ENCODE measurements at regions not wholly inside any gene's neighbourhood (a gene's known extent, or its start where the extent isn't known, plus 50 kb on each side); places are given as distances from the start of the nearest gene placed in this dataset.

- in situ Hi-C loops (cut with HindIII; ENCODE audit: low sequenced_read_pairs) = no loop called here
Observed at GRCh38 chr2:56693501-56693900, 509.7 kb downstream of the CCDC85A start.

- in situ Hi-C loops (cut with HindIII; ENCODE audit: low sequenced_read_pairs) = no loop called here
Observed at GRCh38 chr2:56703001-56703400, 519.2 kb downstream of the CCDC85A start.

GRCh38 chr2:56705713-56706112 is 521.9 kb downstream of the CCDC85A start:
- in situ Hi-C loops (cut with HindIII; ENCODE audit: low sequenced_read_pairs) = no loop called here

GRCh38 chr2:56707218-56707617 is 523.4 kb downstream of the CCDC85A start:
- in situ Hi-C loops (cut with HindIII; ENCODE audit: low sequenced_read_pairs) = no loop called here

GRCh38 chr2:56707650-56708049 is 523.9 kb downstream of the CCDC85A start:
- in situ Hi-C loops (cut with HindIII; ENCODE audit: low sequenced_read_pairs) = no loop called here

GRCh38 chr2:56709181-56709580 is 525.4 kb downstream of the CCDC85A start:
- in situ Hi-C loops (cut with HindIII; ENCODE audit: low sequenced_read_pairs) = no loop called here

- in situ Hi-C loops (cut with HindIII; ENCODE audit: low sequenced_read_pairs) = no loop called here
Observed at GRCh38 chr2:56713161-56713676, 529.4 kb downstream of the CCDC85A start.

- in situ Hi-C loops (cut with HindIII; ENCODE audit: low sequenced_read_pairs) = no loop called here
Observed at GRCh38 chr2:56713978-56714377, 530.2 kb downstream of the CCDC85A start.

GRCh38 chr2:56714400-56714799 is 530.6 kb downstream of the CCDC85A start:
- in situ Hi-C loops (cut with HindIII; ENCODE audit: low sequenced_read_pairs) = no loop called here

GRCh38 chr2:56715683-56716082 is 531.9 kb downstream of the CCDC85A start:
- in situ Hi-C loops (cut with HindIII; ENCODE audit: low sequenced_read_pairs) = no loop called here

- in situ Hi-C loops (cut with HindIII; ENCODE audit: low sequenced_read_pairs) = no loop called here
Observed at GRCh38 chr2:56718413-56718812, 534.6 kb downstream of the CCDC85A start.

GRCh38 chr2:56729212-56729611 is 545.4 kb downstream of the CCDC85A start:
- in situ Hi-C loops (cut with HindIII; ENCODE audit: low sequenced_read_pairs) = no loop called here

- in situ Hi-C loops (cut with HindIII; ENCODE audit: low sequenced_read_pairs) = no loop called here
Observed at GRCh38 chr2:56732946-56733345, 549.2 kb downstream of the CCDC85A start.

- in situ Hi-C loops (cut with HindIII; ENCODE audit: low sequenced_read_pairs) = no loop called here
Observed at GRCh38 chr2:56739413-56739812, 555.6 kb downstream of the CCDC85A start.

- in situ Hi-C loops (cut with HindIII; ENCODE audit: low sequenced_read_pairs) = no loop called here
Observed at GRCh38 chr2:56741601-56742102, 557.9 kb downstream of the CCDC85A start.

GRCh38 chr2:56743807-56744206 is 560.0 kb downstream of the CCDC85A start:
- in situ Hi-C loops (cut with HindIII; ENCODE audit: low sequenced_read_pairs) = no loop called here

GRCh38 chr2:56749152-56749752 is 565.5 kb downstream of the CCDC85A start:
- in situ Hi-C loops (cut with HindIII; ENCODE audit: low sequenced_read_pairs) = no loop called here

- in situ Hi-C loops (cut with HindIII; ENCODE audit: low sequenced_read_pairs) = no loop called here
Observed at GRCh38 chr2:56753182-56753581, 569.4 kb downstream of the CCDC85A start.

- in situ Hi-C loops (cut with HindIII; ENCODE audit: low sequenced_read_pairs) = no loop called here
Observed at GRCh38 chr2:56754066-56754615, 570.4 kb downstream of the CCDC85A start.

GRCh38 chr2:56754627-56755026 is 570.8 kb downstream of the CCDC85A start:
- in situ Hi-C loops (cut with HindIII; ENCODE audit: low sequenced_read_pairs) = no loop called here

GRCh38 chr2:56757884-56758545 is 574.2 kb downstream of the CCDC85A start:
- in situ Hi-C loops (cut with HindIII; ENCODE audit: low sequenced_read_pairs) = no loop called here

GRCh38 chr2:56763683-56764082 is 579.9 kb downstream of the CCDC85A start:
- in situ Hi-C loops (cut with HindIII; ENCODE audit: low sequenced_read_pairs) = no loop called here

Measured in DLD1 (cell line).